Renal cortical epithelial cell (primary cell): ENCODE measurements at regions not wholly inside any gene's neighbourhood (a gene's known extent, or its start where the extent isn't known, plus 50 kb on each side); places are given as distances from the start of the nearest gene placed in this dataset.
"Not testable (repeated sequence)": the region's sequence is repeated elsewhere in the genome, so short reads cannot be mapped to it uniquely, and the experiment has no call there.

Source experiments
- DNase-seq: peaks from one replicate; pipeline ENCODE4 v3.0.0-alpha.2; 2011; ENCODE audit warnings: low read depth

DNA sequence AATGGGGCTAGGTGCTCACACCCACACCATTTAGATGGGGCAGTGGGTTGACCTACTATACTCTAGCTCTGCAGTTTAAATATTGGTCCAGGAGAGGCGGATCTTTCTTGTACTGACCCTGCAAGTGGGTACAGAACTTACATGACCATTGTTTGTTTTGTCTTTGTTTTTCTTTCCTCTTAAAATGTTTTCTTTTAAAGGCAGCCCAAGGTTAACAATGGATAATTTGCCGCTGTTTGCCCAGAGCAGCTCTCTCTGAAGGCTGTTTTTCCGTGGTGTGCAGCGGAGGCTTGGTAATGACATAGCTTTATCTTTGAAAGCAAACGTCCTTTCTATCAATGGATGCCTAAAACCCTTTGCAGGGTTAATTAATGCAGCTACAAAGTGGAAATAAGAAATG is 133.3 kb upstream of the MEX3C start:
- no peak for DNase-seq

DNA sequence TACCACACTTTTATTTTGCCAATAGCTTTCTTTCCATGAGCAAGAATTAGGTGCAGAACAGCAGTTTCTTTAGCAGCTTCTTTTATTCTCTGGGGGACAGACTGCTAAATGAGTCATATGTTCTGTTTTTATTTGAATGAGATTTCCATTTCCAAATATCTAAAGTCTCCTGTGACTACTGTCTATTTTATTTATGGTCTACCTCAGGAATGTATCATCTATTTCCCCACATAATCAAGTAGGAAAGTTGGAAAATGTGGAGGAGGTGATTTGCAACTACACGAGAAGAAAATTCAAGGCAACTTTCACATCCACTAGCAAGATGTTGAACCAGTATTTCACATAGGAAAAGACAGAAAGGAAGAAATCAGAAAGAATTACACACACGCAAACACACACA is 139.9 kb upstream of the MEX3C start:
- peak; percentile 38 for DNase-seq

DNA sequence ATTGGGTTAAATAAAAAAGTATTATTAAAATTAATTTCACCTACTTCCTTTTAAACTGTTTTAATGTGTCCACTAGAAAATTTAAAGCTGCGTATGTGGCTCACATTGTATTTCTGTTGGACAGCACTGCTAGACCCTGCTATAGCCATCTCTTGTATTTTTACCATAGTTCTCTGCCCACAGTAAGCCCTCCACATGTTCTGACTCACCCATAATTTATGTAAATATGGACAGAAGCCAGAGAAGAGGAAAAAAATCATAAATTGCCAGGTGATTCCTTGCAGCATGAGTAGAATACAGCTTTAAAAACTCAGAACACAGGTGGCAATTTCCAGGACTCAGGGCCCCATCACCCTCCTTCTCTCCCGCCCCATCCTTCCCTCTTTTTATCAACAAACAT is 142.4 kb upstream of the MEX3C start:
- no peak for DNase-seq

DNA sequence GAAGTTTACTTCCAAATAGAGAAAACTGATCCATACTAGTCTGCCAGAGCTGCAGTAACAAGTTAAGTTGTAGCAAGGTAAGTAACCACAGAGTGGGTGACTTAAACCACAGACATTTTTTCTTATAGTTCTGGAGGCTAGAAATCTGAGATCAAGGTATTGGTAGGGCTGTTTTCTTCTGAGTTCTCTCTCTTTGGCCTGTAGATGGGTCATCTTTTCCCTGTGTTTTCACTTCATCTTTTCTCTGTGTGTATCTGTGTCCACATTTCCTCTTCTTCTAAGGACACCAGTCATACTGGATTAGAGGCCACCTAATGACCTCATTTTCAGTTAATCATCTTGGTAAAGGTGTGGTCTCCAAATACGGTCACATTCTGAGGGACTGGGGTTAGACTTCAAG is 142.9 kb upstream of the MEX3C start:
- no peak for DNase-seq

DNA sequence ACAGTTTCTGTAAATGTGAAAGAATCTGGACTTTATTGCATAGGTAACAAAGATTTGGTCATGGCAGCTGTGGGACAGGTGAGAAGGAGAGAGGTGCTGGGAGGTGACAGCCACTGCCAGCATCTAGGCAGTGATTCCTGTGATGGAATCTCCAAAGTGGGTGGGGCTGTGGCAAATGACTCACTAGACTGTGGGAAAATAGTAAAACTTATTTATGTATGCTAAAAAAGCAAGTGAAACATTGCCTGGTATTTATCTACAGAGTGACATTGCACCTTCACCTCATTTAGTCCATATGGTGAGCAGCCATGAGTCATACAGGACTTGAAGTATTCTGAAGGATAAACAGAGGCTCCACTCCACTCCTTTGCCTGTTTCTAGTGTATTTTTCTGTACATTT is 145.3 kb upstream of the MEX3C start:
- peak; percentile 93 for DNase-seq

DNA sequence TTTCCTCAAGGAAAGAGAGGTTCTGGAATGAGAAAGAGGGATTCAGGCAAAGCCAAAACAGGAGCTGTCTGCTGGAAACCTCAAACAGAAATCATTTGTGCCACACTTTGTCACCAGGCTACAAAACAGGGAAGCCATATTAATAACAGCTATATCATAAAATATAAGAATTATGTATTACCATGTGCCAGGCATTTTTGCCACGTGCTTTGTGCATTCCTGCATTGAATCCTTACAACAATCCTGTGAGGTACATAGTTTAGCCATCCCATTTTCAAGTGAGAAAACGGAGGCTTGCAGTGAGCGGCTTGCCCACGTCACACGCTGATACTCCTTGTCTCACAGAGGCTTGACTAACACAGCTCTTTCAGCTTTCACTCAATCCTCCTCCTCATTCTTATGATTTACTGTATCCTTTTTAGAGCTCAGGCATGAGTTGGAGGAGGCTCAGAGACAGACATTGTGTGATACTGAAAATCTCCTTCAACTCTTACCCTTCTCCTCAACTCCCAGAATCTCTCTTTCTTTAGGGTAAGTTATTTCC is 148.4 kb upstream of the MEX3C start:
- no peak for DNase-seq

DNA sequence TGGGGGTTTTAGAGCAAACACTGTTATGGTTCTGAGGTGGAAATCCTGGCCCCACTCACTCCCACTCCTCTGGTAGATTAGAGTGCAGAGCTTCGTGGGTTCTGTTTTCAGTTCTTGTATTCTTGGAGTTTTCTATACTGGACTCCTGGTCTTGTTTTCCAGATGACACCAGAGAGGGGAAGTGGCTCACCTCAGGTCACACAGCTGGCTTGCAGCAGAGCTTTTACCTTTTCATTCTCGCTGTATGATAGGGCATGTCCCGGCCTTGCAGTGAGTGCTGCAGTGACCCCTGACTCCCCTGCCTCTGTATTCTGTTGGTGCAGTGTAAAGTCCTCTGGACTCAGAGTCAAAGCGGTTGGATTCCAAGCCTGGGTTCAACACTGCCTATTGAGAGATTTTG is 148.9 kb upstream of the MEX3C start:
- no peak for DNase-seq

DNA sequence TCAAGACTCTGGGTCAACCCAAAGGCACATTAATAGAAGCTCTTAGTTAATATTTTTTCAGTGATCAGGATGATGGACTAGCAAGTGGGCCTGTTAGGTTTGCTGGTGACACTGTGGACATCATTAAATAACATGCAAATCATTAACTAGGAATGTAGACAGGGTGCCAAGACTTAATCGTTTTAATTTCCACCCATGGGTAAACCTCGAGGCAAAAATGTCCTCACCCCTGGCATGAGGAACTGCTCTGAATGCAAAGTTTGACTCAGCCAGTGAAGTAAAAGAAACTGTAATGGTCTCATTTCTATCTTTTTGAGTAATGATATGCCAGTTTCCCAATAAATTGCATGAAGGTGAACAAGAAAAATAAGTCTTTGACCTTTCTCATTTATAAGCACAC is 152.6 kb upstream of the MEX3C start:
- DNase-seq = peak; percentile 91

DNA sequence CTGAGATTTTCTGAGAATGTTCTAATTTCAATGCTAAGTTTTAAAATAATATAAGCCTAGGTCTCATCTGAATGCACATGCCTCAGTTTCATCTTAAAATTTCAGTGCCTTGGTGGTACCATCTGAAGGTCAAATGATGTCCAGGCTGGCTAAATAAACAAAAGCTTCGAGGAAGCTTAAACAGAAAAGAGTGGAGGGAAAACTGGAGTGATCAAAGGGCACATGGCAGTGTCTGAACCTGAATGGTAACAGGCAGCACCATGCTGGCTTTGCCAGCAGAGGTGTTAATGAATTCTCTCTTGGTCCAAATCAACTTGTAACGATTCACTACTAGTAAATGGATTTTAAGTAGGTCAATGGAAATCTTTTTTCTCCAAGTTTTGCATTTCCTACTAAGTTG is 158.4 kb upstream of the MEX3C start:
- no peak for DNase-seq

DNA sequence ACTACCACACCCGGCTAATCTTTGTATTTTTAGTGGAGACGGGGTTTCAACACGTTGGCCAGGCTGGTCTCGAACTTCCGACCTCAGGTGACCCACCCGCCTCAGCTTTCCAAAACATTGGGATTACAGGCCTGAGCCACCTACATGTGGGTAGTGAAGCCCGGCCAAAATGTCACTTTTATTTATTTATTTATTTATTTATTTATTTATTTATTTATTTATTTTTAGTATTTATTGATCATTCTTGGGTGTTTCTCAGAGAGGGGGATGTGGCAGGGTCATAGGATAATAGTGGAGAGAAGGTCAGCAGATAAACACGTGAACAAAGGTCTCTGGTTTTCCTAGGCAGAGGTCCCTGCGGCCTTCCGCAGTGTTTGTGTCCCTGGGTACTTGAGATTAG is 162.8 kb upstream of the MEX3C start:
- DNase-seq = not testable (repeated sequence)

DNA sequence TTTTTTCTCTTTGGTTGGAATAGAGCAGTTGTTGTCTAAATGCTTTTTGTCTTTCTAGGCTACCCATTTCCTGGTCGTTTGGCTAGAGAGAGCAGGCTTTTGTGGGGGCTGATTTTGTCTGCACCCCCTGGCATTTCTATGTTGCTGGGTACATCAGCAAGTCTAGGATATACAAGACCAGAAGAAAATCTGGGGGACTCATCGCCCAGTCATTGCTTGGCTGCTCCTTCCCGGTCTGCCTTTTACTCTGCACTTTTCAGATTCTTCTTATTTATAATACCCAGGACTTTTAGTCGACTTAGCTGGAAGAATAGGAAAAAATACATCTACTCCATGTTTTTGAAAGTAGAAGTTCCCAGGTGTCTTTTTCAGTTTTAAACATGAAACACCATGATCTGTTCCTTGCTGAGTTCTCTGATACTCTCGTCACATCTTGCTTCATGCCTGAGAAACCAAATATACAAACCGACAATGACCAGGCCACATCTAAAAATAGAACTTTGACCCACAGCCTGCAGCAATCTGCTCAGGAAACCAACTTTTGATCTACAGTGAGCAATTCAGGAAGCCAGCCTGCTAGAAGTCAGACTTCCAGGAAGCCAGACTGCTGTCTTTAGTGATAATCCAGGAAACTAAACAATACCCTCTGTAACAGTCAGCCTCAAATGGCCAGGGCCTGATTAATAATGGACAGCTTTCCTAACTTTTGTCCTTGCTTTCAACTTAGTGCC is 163.8 kb upstream of the MEX3C start:
- DNase-seq = peak; percentile 64

DNA sequence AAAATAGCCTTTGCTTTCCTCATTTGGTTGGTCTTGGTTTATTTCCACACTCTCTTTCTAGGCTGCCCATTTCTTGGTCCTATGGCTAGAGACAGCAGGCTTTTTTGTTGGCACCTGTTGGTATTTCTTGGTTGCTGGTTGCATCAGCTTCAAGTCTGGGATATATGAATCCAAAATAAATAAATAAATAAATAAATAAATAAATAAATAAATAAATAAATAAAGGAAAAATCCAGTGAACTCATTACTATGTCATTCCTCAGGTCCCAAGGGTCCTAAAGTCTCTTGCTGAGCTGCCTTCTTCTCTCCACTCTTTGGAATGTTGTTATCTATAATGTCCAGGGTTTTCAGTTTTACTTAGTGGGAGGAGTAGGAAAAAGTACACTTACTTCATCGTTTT is 165.9 kb upstream of the MEX3C start:
- no peak for DNase-seq

DNA sequence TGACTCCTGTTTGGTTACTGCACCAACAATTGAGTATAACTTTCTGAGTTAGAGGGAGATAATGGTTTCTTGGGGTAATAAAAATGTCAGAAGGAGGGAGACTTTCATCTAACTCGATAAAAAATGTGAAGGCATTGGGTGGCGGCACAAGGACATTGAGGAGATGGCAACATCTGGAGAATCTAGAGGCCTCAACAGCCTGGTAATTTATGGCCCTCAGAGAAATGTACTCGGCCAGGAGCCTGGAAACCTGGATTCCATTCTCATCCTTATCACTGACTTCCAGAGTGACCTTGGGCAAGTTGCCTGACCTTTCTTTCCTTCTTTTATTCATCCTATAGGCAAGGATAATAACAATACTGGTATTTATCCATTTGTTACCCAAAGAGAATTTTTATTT is 173.5 kb upstream of the MEX3C start:
- no peak for DNase-seq

DNA sequence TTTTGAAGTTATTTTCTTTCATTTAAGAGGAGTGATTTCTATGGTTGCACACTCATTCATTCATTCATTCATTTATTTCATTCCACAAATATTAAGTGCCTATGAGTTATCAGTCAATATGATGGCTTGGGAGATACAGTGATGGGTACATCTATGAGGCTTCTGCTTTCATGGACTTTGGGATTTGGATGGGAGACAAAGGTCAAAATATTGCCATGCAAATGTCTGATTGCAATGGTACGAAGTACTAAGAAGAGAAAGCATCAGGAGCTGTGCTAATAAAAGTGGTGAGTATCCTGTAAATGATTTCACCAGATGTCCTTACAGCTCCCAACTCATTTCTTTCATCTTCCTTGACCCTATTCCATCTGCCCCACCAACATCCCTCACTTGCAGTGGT is 174.4 kb upstream of the MEX3C start:
- DNase-seq = no peak

DNA sequence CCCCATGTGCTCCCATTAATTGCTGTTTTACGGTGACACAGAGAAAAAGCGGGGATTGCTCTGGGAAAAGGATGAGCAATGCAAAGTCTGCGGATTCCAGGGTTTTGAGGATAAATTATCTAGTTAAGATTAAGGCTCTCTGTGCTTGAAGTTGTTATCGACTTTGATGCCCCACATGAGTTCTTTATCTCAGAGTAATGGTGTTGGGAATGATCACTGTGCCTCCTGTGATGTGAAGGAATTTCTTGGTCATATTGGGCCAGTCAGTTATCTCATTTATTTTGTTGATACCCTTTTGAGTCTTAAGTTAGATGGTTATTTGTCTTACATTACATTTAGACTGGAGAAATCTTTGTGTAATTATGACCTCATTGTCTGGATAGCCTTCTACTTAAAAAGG is 184.6 kb upstream of the MEX3C start:
- DNase-seq = no peak

DNA sequence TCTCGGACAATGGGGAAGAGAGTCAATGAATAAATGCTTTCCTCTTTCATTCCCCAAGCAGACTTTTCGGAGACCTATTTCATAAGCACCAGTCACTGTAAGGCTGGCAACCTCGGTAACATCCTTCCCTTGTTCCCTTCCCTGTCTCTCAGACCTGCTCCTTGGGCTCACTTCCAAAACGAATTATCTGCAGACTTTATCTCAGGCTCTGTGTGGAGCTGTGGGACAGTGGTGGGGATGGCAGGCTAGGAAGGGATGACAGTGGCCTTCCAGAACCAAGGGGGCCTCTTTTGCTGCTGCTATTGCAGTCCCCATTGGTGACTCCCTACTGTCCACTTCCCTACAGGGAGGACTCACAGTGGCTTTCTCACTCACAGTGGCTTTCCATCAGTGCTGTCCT is 185.6 kb upstream of the MEX3C start:
- no peak for DNase-seq

DNA sequence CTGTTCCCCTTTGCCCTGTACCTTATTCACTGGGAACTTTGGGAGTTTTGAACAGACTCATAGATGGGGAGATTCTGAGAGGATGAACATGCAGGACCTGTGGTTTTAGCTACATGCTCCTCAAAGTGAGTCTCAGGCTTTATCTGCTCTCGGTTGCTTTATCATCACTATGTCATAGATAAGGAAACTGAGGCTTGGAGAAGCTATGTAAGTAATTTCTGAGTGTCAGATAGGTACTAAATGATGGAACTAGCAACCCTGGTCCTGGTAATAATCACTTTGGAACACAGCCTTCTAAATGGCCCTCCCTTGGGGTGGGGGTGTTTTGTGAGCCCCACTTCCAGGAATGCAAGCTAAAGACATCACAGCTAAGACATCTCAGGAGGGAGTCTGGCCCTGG is 186.2 kb upstream of the MEX3C start:
- no peak for DNase-seq

DNA sequence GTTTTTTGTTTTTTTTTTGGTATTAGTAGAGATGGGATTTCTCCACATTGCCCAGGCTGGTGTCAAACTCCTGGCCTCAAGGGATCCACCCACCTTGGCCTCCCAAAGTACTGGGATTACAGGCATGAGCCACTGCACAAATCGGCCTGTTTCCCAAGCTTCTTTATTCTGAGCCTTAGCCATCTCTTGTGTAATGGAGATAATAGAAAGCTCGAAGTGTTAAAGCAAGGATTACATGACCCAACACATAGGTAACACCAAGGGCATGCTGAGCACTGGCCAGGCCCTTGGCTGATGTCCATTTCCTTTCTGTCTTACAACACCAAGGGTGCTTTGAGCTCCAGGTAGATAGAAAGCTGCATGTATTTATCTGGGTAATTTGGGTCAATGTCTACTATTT is 187.8 kb upstream of the MEX3C start:
- no peak for DNase-seq

DNA sequence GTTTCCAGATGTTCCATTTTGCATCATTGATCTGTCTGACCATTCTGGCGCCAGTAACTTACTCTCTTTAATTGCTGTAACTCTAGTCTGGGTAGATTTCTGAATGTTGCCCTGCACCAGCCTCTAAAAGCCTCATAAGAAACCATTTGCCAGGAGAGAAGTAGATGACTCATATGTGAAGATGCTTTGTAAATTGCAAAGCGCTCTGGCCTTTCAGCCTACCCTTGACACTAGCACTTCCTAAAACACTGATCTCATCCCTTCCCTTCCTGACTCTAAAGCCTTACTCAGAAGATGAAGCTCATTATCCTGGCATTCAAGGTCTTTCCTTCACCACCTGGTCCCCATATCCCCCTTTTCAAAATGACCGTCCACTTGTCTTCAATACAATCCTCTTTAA is 193.2 kb upstream of the MEX3C start:
- DNase-seq = no peak

DNA sequence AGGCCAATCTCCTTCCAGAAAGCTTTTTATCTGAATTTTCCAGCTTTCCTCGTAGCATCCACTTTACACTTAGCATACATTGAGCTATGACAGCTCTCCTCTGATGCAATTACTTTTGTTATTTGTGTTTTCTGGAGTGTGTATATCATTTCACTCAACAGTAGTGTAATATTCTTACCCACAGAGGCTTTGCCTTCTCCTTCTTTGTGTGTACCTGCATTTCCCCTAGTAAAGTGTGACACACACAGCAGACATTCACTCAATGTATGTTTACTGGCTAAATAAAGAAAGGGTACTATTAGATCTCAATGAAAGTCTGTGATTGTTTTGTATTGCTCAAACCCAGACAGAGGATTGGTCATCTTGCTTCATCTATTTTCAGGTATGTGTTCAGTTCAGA is 193.7 kb upstream of the MEX3C start:
- no peak for DNase-seq

DNA sequence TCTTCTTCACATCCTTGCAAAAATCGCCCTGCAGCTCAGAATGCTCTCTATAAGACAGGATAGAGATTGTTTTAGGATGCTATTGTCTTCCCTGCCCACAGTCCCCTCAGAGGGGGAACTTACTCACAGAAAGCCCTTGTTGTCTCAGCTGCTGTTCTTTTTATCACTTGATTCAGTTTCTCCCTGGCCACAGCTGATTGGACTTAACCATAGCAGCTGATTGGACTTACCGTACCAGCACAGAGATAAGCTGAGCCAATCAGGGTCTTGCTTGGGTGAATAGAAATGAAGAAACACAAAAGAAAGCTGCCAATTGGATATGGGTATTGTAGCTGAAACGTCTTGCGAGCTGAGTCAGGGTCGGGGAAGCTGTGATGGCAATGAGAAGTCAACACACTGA is 194.2 kb upstream of the MEX3C start:
- DNase-seq = no peak

DNA sequence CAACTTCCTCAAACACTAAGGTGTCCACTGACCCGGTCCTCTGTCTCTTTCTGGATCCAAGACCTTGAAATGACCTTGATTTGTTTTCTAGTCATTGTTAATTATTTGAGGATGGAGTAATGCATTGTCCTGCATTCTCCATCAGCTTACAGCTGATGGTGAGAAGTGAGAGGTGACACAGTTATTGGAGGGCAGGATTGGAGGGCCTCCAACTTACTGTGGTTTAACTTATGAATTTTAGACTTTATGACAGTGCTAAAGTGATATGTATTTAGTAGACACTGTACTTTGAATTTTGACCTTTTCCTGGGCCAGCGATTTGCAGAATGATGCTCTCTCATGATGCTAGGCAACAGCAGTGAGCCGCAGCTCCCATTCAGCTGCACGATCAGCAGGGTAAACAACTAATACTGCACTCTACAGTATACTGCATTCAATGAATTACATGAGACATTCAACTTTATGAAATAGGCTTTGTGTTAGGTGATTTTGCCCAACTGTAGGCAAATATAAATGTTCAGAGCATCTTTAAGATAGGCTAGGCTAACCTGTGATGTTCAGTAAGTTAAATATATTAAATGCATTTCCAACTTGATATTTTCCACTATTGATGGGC is 200.0 kb upstream of the MEX3C start:
- DNase-seq = no peak

DNA sequence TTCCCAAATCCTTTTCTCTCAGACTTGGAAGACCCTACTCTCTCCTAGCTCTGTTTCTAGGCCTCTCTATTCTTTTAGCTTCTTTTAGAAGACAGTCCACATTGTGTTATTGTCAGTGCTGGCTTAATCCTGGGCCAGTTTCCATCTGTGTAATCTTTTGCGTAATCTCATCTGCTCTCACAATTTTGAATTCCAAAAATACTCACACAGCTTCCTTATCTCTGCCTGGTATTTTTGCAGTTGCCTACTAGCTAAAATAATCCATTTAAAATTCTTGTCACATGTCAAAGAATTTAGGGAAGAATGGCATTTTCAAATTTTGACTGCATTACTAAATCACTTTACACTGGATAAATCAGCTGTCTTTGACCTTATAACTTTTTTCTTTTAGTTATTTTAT is 200.6 kb upstream of the MEX3C start:
- DNase-seq = no peak
